ENCODE measurements at regions not wholly inside any gene's neighbourhood (a gene's known extent, or its start where the extent isn't known, plus 50 kb on each side); places are given as distances from the start of the nearest gene placed in this dataset.

- TF ChIP-seq CTCF (IDR thresholded peaks at IDR 0.05) (no peak), POLR2A (IDR thresholded peaks at IDR 0.05) (no peak)
Measured at GRCh38 chr10:28948046-28948445, 270.7 kb downstream of the BAMBI start.

Data from lower leg skin (tissue), 3 donors.